ENCODE measurements at regions not wholly inside any gene's neighbourhood (a gene's known extent, or its start where the extent isn't known, plus 50 kb on each side); places are given as distances from the start of the nearest gene placed in this dataset.

DNA sequence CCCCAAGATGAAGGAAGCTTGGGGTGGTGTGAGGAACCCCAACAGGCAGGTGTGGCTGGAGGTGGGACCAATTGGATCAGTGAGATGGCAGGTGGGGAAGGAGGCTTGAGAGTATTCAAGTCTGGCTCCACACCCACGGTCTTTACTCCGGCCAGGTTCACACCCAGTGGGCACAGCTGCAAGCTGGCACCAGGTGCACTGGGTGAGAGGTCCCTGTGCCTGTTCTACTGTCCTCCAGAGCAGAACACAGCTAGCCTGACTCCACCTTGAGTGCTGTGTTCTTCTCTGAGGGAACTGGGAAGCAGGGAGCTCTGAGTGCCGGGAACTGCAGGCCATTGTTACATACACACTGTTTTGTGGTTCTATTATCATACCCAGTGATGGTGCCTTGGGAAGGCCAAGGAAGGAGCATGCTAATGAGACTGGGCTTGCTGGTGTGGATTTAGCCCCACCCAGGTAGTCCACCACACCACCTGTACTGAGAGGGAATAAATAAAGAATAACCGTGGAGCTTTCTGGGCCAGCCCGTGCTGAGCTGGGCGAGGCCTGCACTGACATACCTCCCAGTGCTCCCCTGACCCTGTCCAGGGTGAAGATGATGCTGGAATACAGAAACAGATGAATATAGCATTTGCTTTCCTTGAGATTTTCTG lies 93.4 kb downstream of the ABHD5 start:
- no peak for DNase-seq

DNA sequence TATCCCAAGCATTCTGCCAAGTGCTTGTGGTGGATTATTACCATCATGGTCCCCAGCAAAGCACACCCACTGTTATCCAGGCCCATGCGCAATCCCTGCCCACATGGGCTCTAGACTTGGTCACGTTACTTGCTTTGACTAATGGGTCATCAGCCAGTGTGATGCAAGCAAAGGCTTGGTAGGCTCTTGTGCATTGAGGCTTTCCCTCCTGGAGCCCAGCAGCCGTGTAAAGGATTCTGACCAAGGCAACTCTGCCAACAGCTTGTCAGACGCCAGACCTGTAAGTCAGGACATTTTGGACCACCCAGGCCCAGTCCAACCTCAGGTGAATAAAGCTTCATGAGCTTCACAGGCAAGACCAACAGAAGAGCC lies 93.9 kb downstream of the ABHD5 start:
- no peak for DNase-seq

- no peak for DNase-seq
Observed at GRCh38 chr3:43785551-43785950, 94.8 kb downstream of the ABHD5 start.

DNA sequence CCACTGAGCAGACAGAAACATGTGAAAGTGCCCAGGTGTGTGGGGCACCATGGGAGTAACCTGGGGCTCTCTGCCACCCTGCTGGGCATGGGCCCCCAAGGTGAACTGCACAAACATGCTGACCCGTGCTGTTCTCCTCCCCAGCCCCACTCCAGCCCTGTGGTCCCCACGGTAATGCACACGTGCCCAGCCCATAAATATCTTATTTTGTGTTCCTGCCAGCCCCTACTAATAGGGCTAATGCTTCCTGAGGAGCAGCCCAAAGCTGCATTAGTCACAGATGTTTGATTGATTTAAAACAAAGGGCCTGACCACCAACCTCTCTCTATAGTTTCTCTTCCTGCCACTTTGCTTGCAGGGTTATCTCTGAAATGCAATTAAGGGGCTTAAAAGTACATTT lies 95.4 kb downstream of the ABHD5 start:
- no peak for DNase-seq

GRCh38 chr3:43786526-43787305 lies 96.0 kb downstream of the ABHD5 start:
- DNase-seq: no peak

GRCh38 chr3:43787330-43787729 lies 96.6 kb downstream of the ABHD5 start:
- no peak for DNase-seq

- DNase-seq: no peak
Observed at GRCh38 chr3:43789028-43789427, 98.3 kb downstream of the ABHD5 start.

DNA sequence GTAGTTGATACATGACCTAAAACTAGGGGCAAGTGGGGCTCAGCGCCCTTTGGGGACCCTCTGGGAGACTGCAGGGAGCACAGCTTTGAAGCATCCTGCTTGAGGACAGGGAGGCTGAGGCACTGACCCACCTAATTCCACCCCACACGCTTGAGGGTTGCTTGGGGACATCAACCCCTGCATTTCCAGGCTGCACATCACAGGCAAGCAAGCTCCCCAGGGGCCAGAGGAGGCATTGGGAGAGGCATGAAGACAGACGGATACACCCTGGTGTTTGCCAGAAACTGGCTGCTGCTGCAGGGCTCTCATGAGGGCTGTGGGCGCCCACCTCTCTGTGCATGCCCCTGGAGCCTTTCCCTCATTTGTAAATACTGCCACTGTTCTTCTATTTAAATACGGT lies 99.3 kb downstream of the ABHD5 start:
- DNase-seq: no peak

- DNase-seq: no peak
Observed at GRCh38 chr3:43790476-43790875, 99.7 kb downstream of the ABHD5 start.

DNA sequence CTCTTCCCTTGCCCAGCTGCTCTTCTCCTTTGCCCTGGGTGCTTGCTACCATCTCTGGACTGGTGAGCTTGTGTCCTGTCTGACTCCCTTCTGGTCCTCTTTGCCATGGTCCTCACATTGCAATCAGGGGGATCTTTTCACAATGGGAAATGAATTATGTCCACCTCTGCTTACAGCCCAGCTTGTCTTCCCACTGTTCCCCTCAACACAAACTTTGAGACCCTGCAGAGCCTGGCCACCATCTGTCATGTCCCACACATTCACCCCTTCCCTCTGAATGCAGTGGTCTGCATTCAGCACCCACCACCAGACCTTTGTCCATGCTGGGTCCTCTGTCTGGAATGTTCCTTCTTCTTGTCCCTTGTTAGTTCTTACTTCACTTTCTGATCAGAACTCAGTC lies 100.5 kb downstream of the ABHD5 start:
- no peak for DNase-seq

GRCh38 chr3:43792904-43793303 lies 102.2 kb downstream of the ABHD5 start:
- DNase-seq: no peak

DNA sequence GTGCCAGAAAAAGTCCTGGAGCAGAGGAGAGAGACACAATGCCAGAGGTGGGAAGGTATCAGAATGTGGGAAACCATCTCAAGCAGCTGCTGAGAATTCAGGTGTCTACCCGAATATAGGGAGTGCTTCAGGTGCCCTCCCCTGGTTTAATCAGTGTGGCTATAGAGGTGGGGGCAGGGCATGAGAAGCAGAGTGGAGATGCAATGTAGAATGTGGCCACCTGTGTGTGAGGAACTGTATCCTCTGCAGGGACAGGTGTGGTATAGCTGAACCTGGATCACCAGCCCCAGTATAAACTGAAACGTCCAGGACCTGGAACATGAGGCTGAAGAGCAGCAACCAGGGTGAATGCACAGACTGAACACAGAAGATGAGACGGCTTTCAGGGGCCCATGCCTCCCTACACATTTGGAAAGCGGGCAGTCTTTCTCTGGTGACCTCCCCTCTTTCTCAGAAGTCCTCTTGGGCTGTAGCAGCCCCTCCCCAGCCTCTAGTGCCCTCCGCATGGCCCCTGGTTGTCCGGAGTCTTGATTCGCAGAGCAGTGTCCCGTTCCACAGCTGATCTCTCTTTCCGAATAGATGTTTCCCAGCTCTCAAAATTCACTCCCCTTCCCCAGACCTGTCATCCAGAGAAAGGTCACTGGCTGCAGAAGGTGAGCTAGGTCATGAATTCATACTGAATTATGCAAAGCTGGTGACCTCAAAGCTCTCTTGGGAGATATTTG lies 103.1 kb downstream of the ABHD5 start:
- no peak for DNase-seq

DNA sequence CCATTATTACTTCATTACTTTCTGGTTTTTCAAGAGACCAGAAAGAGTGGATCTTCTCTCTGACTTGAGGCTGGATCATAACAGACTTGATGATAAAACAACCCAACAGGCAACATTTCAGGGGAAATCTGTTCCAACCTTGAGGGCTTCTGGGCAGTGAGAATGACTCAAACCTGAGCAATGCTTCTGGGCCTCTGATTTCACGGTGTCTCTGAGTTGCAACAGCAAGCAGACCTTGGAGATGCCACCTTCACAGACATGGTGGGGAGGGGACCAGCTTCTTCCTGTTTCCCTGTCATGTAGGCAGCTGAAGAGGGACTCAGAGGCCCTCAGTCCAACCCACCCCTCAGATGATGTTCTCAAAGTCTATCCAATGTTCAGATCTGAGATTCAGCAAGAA lies 104.0 kb downstream of the ABHD5 start:
- no peak for DNase-seq

DNA sequence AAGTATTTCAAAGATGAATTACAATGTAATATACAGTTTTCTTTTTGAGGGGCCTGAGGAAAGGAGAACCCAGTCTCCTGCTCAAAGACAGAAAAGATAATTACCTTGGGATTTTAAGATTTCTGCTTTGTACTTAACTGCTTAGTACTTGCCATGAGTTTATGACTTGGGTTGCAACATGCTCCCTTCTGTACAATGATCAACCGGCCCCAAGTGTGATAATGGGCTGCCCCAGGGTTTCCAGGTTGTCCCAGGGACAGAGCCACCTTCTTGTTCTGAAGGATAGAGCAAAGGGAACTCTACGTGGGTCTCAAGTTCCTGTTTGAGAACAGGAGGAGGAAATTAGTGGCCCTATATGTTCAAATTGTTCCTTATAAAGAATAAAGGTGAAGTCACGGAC lies 104.8 kb downstream of the ABHD5 start:
- no peak for DNase-seq

DNA sequence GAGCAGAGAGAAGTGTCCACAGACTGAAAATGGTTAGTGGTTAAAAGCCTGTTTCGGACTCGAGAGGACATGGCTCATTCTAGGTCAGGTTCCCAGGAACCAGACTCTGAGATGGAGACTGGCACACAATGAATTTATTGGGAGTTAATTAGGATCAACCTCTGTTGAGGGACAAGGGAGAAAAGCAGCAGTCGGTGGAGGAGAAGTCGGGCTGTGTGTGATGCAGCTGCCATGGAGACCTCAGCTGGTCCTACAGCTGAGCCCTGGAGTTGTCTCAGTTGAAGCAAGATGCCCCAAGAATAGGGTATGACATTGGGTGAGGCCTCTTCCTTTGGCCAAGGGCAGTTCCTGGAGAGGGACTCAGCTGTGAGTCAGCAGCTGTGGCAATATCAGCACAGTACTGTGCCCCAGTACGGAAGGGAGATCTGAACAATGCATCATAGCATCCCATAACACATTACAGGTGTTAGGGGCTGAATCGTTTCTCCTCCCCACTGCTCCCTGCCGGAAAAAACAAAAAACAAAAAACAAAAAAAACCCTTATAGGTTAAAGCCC lies 105.4 kb downstream of the ABHD5 start:
- DNase-seq: no peak

- no peak for DNase-seq
Observed at GRCh38 chr3:43797794-43798193, 107.1 kb downstream of the ABHD5 start.

DNA sequence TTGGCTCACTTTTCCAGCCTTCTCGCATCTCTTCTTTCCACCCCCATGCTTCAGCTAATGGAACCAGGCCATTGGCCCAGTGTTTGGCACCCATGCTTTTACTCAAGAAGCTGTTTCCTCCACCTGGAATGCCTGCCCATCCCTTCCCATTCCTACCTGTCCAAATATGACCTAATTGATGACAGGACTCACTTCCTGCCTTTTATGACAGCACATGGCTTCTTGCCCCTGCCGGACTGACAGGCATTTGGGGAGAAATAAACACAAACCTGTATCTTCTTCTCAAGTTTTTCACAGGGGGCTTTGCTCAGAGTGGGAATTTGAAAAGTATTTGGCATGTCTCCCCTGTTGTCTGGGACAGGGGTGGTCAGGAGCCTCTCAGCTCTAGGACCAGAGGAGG lies 120.1 kb downstream of the ABHD5 start:
- DNase-seq: no peak

- DNase-seq: no peak
Observed at GRCh38 chr3:43814461-43814860, 123.7 kb downstream of the ABHD5 start.

- no peak for DNase-seq
Observed at GRCh38 chr3:43816372-43816771, 125.6 kb downstream of the ABHD5 start.

DNA sequence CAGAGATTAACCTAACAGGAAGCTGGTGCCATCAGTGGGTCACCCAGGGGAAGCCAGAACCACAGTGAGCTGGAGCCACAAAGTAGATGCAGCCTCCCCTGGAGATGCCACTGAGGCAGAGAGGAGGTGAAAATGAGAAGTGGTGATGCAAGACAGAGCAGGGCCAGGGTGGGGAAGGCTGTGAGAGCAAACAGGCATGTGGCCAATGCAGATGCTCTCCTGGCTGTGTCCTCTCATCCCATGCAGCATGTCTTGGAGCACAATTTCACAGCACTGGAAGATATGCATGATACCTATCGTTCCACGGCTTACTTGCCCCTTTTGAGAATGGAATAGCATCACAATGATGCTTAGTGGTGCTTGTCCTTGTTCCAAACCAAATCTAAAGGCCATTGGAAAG lies 126.3 kb downstream of the ABHD5 start:
- no peak for DNase-seq

GRCh38 chr3:43817825-43818224 lies 127.1 kb downstream of the ABHD5 start:
- DNase-seq: no peak

- DNase-seq: no peak
Observed at GRCh38 chr3:43818229-43818628, 127.5 kb downstream of the ABHD5 start.

DNA sequence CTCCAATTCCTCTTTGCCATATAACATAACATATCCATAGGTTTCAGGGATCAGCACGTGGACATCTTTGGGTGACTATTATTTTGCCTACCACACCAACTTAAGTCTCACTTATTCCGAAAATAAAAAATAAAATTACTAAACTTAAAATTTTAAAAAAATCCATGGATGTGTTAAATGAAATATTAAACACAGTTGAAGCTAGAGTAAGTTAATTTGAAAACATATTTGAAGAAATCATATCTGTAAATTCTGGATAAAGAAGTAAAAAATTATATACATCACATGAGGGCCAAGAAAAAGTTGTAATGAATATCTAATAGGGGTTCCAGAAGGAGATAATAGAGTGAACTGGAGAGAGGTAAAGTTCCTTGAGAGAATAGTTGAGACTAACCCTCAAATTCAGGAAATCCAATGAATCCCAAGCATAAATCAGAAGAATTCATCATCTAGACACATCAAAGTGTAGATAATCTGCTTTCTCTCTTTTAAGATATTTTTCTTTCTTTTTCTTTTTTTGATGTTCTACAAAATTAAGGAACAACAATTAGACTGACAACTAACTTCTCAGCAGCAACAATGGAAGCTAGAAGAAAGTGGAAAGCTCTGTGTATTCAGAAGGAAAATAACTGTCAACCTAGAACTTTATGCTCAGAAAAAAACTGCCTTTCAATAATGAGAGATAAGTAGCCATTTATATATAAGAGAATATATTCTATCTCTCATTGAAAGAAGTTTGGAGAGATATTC lies 147.4 kb downstream of the ABHD5 start:
- no peak for DNase-seq
